NCI-H1105 treated with DMSO at 0.1 percent for 48 hours (cell line): ENCODE measurements at regions not wholly inside any gene's neighbourhood (a gene's known extent, or its start where the extent isn't known, plus 50 kb on each side); places are given as distances from the start of the nearest gene placed in this dataset.

ENCODE experiments used
- DNase-seq: peaks from one replicate; lab custom pipeline; 2025; lab: John Stamatoyannopoulos, UW

DNA sequence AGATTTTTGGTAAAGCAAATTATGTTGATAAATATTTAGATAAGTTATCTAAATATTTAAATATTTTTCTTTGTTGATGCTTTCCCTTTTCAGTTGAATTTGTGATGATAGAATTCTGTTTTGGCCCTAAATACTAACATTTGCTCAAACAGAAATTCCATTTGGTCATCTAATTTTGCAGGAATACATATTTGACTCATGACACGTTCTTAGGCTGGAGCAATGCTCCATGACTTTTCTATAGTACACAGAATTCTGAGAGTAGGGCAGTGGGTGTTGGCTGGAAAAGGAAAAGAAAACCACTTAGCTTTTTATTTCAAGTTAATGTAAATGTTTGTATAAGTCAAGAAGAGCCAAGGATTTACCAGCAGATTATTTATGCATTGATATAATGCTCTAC, 58.6 kb upstream of the GK2 start:
- DNase-seq, result no peak
